ENCODE measurements at regions not wholly inside any gene's neighbourhood (a gene's known extent, or its start where the extent isn't known, plus 50 kb on each side); places are given as distances from the start of the nearest gene placed in this dataset.

- TF ChIP-seq, protein P1, sequence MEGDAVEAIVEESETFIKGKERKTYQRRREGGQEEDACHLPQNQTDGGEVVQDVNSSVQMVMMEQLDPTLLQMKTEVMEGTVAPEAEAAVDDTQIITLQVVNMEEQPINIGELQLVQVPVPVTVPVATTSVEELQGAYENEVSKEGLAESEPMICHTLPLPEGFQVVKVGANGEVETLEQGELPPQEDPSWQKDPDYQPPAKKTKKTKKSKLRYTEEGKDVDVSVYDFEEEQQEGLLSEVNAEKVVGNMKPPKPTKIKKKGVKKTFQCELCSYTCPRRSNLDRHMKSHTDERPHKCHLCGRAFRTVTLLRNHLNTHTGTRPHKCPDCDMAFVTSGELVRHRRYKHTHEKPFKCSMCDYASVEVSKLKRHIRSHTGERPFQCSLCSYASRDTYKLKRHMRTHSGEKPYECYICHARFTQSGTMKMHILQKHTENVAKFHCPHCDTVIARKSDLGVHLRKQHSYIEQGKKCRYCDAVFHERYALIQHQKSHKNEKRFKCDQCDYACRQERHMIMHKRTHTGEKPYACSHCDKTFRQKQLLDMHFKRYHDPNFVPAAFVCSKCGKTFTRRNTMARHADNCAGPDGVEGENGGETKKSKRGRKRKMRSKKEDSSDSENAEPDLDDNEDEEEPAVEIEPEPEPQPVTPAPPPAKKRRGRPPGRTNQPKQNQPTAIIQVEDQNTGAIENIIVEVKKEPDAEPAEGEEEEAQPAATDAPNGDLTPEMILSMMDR (conservative IDR thresholded peaks at IDR 0.05; ENCODE audit: low read depth, low read length): no peak
- H3K4me3 ChIP-seq (ENCODE audit: low read depth, low read length): no peak overlapping the region
- no peak for DNase-seq (ENCODE audit: low read depth)
Observed at GRCh38 chr12:11555743-11556625, 93.5 kb upstream of the ETV6 start.

DNA sequence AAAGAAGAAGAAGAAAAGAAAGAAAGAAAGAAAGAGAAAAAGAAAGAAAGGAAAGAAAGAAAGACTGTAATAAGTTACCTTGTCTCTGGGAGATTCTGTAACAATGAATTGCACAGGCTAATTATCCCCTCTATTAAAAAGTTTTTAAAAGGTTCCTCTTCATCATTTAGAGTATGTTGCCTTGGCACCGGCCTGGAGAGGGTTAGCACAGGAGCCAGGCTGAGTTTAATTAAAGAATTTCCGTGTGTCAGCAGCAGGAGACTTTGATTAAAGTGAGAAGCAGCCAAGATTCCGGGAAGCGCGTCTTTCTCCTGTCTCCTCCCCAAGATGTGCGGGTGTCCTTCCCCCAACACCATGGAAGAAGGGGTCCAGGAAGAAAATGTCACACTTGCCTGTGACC is 92.8 kb upstream of the ETV6 start:
- H3K4me3 ChIP-seq (ENCODE audit: low read depth, low read length): no peak overlapping the region
- TF ChIP-seq, protein P1 (conservative IDR thresholded peaks at IDR 0.05; ENCODE audit: low read depth, low read length): no peak
- no peak for DNase-seq (ENCODE audit: low read depth)

GRCh38 chr12:11559626-11560340 is 89.7 kb upstream of the ETV6 start:
- no peak for DNase-seq (ENCODE audit: low read depth)
- TF ChIP-seq, protein P1 (conservative IDR thresholded peaks at IDR 0.05; ENCODE audit: low read depth, low read length): no peak
- H3K4me3 ChIP-seq (ENCODE audit: low read depth, low read length): no peak overlapping the region

- TF ChIP-seq, protein P1 (conservative IDR thresholded peaks at IDR 0.05; ENCODE audit: low read depth, low read length): no peak
- no peak for DNase-seq (ENCODE audit: low read depth)
Observed at GRCh38 chr12:11561411-11561810, 88.1 kb upstream of the ETV6 start.

GRCh38 chr12:11563785-11564739 is 85.4 kb upstream of the ETV6 start:
- TF ChIP-seq, protein P1 (conservative IDR thresholded peaks at IDR 0.05; ENCODE audit: low read depth, low read length): no peak
- no peak overlapping the region for H3K4me3 ChIP-seq (ENCODE audit: low read depth, low read length)
- DNase-seq (ENCODE audit: low read depth): no peak

More at GRCh38 chr12:11561411-11561810, 88.1 kb upstream of the ETV6 start:
- H3K4me3 ChIP-seq (ENCODE audit: low read depth, low read length): no peak overlapping the region

- DNase-seq (ENCODE audit: low read depth): no peak
- TF ChIP-seq, protein P1 (conservative IDR thresholded peaks at IDR 0.05; ENCODE audit: low read depth, low read length): no peak
- no peak overlapping the region for H3K4me3 ChIP-seq (ENCODE audit: low read depth, low read length)
Observed at GRCh38 chr12:11564984-11565651, 84.4 kb upstream of the ETV6 start.

All from epithelial cell of proximal tubule (primary cell).